ENCODE measurements at regions not wholly inside any gene's neighbourhood (a gene's known extent, or its start where the extent isn't known, plus 50 kb on each side); places are given as distances from the start of the nearest gene placed in this dataset.
A peak's percentile ranks its signal among the peaks of the same experiment; 100 is the strongest.

DNA sequence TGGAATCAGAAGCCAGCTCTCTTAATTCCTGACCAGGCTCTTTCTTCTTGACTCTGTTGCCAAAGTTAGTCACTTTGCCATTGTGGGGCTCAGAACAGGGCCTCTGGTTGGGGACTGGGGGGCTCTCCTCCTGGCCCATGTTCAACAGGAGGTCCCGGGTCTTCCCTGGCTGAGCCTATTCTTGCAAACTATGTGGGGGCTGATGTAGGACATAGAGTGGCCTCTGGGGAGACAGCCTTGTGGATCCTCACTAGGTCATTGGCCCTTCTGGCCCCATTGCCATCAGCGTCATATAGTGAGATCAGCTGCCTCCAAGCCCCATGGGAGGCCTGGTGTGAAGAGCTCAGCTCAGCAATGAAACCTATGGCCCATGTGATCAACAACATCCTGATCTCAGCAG lies 77.6 kb upstream of the LEP start:
- POLR2A ChIA-PET: no interaction called here
- no peak overlapping the region for H3K27ac ChIP-seq (ENCODE audit: insufficient read depth in 1 of 2, low read depth in 1 of 2, low read length in 2 of 2, poor library complexity in 1 of 2, severe bottlenecking in 2 of 2)
- H3K4me3 ChIP-seq (ENCODE audit: control insufficient read depth in 1 of 7, extremely low read depth in 1 of 7, insufficient read depth in 4 of 7, low read depth in 2 of 7, low read length in 6 of 7): no peak overlapping the region
- WGBS (ENCODE audit: insufficient coverage): 100% methylated on average over 2 of the region's 2 CpGs
- DNase-seq: no peak
- H3K27me3 ChIP-seq (replicated peaks in 2 of 5; ENCODE audit: control insufficient read depth in 4 of 5, insufficient read depth in 5 of 5, low read length in 4 of 5): peaks cover 4 to 86% (median 28%) of the 10 kb centered on the region in 5 experiments
- no peaks in the 10 kb centered on the region for H3K36me3 ChIP-seq (ENCODE audit: control insufficient read depth in 4 of 4, insufficient read depth in 4 of 4, low read length in 3 of 4)
- CTCF ChIA-PET: no interaction called here
- H3K9me3 ChIP-seq (ENCODE audit: control extremely low read depth in 1 of 5, control insufficient read depth in 4 of 5, insufficient read depth in 2 of 5, low read depth in 1 of 5, low read length in 4 of 5): no peaks in the 10 kb centered on the region
- H3K4me1 ChIP-seq (ENCODE audit: control extremely low read depth in 1 of 4, control insufficient read depth in 4 of 4, insufficient read depth in 4 of 4, low read length in 3 of 4): peaks cover 0 to 24% (median 22%) of the 10 kb centered on the region in 4 experiments

DNA sequence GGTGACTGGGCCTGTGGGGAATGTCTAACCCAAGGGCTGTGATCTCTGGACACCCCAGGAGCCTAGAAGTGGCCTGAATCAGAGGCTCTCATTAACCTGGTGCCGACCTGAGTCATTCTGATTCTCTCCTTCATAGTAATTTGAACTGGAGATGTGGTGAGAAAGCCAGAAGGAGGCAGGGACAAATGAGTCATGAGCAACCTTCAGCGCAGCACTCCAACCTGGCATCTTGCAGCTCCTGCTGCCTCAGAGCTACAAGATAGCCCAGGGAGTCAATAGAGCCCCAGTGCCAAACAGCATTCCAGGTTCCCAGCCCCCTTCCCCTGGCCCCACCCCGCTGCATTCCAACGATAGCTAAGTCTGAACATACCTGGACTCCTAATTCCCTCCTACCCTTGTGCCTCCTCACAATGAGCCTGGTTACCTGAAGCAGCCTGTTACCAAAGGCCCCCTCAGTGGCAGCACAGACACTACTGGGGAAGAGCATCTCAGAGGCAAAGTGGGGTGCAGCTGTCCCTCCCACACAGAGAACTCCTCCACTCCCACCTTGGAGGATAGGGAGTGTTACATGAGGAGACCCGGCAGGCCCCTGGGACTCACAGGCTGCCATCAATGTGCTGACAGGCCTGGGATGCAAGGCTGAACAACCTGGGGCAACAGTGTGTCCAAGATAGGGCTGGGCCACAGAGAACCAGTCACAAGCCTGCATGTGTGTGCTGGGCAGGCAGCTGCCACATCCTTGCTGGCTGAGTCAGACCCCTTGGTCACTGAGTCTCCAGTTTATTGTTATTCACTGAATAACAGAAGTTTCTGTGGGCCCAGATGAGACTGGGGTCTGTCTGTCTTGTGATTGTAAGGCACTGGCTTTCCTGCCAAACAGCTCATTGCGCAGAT lies 76.8 kb upstream of the LEP start:
- ChIA-PET POLR2A (no interaction called here), CTCF (interaction anchor here (1.4 to 1.5 kb wide), 2 partner anchors 27 to 29 kb away, joined by 4 to 5 read pairs; no protein-coding TSS in a partner anchor)
- H3K4me3 ChIP-seq (ENCODE audit: control insufficient read depth in 1 of 7, extremely low read depth in 1 of 7, insufficient read depth in 4 of 7, low read depth in 2 of 7, low read length in 6 of 7): no peak overlapping the region
- no peak for DNase-seq
- no peak overlapping the region for H3K27ac ChIP-seq (ENCODE audit: insufficient read depth in 1 of 2, low read depth in 1 of 2, low read length in 2 of 2, poor library complexity in 1 of 2, severe bottlenecking in 2 of 2)
- H3K9me3 ChIP-seq (ENCODE audit: control extremely low read depth in 1 of 5, control insufficient read depth in 4 of 5, insufficient read depth in 2 of 5, low read depth in 1 of 5, low read length in 4 of 5): no peaks in the 10 kb centered on the region
- H3K4me1 ChIP-seq (ENCODE audit: control extremely low read depth in 1 of 4, control insufficient read depth in 4 of 4, insufficient read depth in 4 of 4, low read length in 3 of 4): peaks cover 0 to 25% (median 23%) of the 10 kb centered on the region in 4 experiments
- peaks cover 4 to 92% (median 28%) of the 10 kb centered on the region in 5 experiments for H3K27me3 ChIP-seq (replicated peaks in 2 of 5; ENCODE audit: control insufficient read depth in 4 of 5, insufficient read depth in 5 of 5, low read length in 4 of 5)
- WGBS (ENCODE audit: insufficient coverage): 94% methylated on average over 4 of the region's 6 CpGs
- H3K36me3 ChIP-seq (ENCODE audit: control insufficient read depth in 4 of 4, insufficient read depth in 4 of 4, low read length in 3 of 4): no peaks in the 10 kb centered on the region

DNA sequence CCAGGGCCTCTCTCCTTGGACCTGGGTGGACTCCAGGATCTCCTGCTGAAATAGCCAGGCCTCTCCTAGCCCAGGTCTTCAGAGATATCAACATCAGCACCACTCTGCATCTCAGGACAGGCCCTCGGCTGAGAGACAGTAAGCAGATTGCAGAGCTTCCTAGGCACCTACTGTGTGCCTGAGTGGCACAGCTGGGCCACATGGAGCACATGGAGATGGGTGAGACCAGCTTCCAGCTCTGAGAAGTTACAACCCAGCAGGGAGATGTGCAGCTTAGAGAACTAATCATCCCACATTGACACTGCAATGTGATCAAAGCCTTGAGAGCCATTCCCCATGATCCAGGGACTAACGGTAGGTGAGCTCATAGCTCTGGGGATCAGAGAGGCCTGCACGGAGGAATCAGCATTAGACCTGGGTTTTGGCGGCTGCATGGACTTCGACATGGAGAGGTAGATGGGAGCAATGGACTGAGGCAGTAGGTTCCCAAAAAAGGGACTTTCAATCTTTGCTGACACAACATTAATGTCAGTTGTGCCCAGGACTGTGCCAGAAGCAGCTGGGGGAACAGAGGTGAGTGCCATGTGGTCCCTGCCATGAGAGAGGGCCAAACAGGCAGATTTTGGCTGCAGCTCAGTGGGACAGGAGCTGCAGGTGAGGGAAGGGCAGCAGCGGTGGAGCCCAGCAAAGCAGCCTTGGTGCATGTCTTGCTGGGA lies 76.0 kb upstream of the LEP start:
- DNase-seq: no peak
- peaks cover 9 to 96% (median 35%) of the 10 kb centered on the region in 5 experiments for H3K27me3 ChIP-seq (replicated peaks in 2 of 5; ENCODE audit: control insufficient read depth in 4 of 5, insufficient read depth in 5 of 5, low read length in 4 of 5)
- CTCF ChIA-PET: interaction anchor here (1.4 to 1.5 kb wide), 2 partner anchors 26 to 30 kb away, joined by 4 to 5 read pairs; no protein-coding TSS in a partner anchor
- H3K4me1 ChIP-seq (ENCODE audit: control extremely low read depth in 1 of 4, control insufficient read depth in 4 of 4, insufficient read depth in 4 of 4, low read length in 3 of 4): peaks cover 0 to 25% (median 23%) of the 10 kb centered on the region in 4 experiments
- no peak overlapping the region for H3K27ac ChIP-seq (ENCODE audit: insufficient read depth in 1 of 2, low read depth in 1 of 2, low read length in 2 of 2, poor library complexity in 1 of 2, severe bottlenecking in 2 of 2)
- no peaks in the 10 kb centered on the region for H3K36me3 ChIP-seq (ENCODE audit: control insufficient read depth in 4 of 4, insufficient read depth in 4 of 4, low read length in 3 of 4)
- POLR2A ChIA-PET: no interaction called here
- H3K4me3 ChIP-seq (ENCODE audit: control insufficient read depth in 1 of 7, extremely low read depth in 1 of 7, insufficient read depth in 4 of 7, low read depth in 2 of 7, low read length in 6 of 7): no peak overlapping the region
- no peaks in the 10 kb centered on the region for H3K9me3 ChIP-seq (ENCODE audit: control extremely low read depth in 1 of 5, control insufficient read depth in 4 of 5, insufficient read depth in 2 of 5, low read depth in 1 of 5, low read length in 4 of 5)
- 97% methylated on average over 6 of the region's 6 CpGs for WGBS (ENCODE audit: insufficient coverage)

DNA sequence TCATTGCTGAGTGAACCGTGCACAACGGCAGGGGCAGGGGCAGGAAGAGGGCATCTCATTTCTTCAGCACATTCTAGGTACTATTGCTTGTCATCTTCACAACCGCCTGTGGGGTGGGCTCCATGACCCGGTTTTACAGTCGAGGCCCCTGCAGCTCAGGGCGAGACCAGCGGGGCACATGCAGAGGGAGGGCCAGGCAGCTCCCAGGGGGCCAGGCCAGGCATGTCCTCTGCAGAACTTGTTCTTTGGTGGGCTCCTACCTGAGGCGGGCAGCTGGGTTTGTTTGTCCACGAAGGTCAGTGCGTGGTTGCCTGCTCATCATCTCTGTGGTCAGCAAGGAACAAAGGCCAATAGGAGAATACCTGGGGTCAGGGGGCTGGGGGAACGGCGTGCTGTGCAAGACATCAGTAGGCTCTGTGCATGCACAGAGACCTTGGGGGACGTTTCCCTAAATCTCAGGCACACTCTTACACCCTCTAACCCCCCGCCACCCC lies 75.1 kb upstream of the LEP start:
- DNase-seq: no peak
- CTCF ChIA-PET: interaction anchor here (0.6 to 1.5 kb wide), 2 partner anchors 31 to 164 kb away, joined by 3 to 4 read pairs; no protein-coding TSS in a partner anchor
- Histone ChIP-seq H3K27me3 (replicated peaks in 2 of 5; ENCODE audit: control insufficient read depth in 4 of 5, insufficient read depth in 5 of 5, low read length in 4 of 5) (peaks cover 7 to 96% (median 41%) of the 10 kb centered on the region in 5 experiments), H3K36me3 (ENCODE audit: control insufficient read depth in 4 of 4, insufficient read depth in 4 of 4, low read length in 3 of 4) (no peaks in the 10 kb centered on the region), H3K27ac (ENCODE audit: insufficient read depth in 1 of 2, low read depth in 1 of 2, low read length in 2 of 2, poor library complexity in 1 of 2, severe bottlenecking in 2 of 2) (no peak overlapping the region), H3K4me3 (ENCODE audit: control insufficient read depth in 1 of 7, extremely low read depth in 1 of 7, insufficient read depth in 4 of 7, low read depth in 2 of 7, low read length in 6 of 7) (peak overlapping the region in 1 of 7 experiments; percentile 55), H3K9me3 (ENCODE audit: control extremely low read depth in 1 of 5, control insufficient read depth in 4 of 5, insufficient read depth in 2 of 5, low read depth in 1 of 5, low read length in 4 of 5) (no peaks in the 10 kb centered on the region), H3K4me1 (ENCODE audit: control extremely low read depth in 1 of 4, control insufficient read depth in 4 of 4, insufficient read depth in 4 of 4, low read length in 3 of 4) (peaks cover 0 to 25% (median 23%) of the 10 kb centered on the region in 4 experiments)
- WGBS (ENCODE audit: insufficient coverage): 16% methylated on average over 11 of the region's 14 CpGs
- POLR2A ChIA-PET: no interaction called here

DNA sequence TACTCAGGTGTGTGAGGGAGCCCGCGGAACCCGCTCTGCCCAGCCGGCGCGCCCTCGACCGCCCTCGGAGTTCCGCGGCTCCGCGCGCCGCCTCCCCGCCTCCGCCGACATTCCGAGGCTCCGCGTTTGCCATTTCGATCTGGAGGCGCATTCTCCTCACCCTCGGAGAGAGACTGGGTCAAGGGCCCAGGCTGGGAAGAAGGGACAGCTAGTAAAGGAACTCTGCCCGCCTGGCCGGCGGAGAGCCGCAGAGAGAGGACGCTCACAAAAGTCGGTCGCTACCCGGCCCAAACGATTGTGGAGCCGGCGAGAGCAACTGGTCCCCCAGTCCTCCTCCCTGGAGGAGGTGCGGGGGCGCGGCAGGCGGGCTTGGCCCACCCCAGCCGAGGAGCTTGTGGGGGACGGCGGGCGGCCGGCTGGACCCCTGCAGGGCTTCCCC lies 74.5 kb upstream of the LEP start:
- Histone ChIP-seq H3K27me3 (replicated peaks in 2 of 5; ENCODE audit: control insufficient read depth in 4 of 5, insufficient read depth in 5 of 5, low read length in 4 of 5) (peaks cover 7 to 96% (median 39%) of the 10 kb centered on the region in 5 experiments), H3K36me3 (ENCODE audit: control insufficient read depth in 4 of 4, insufficient read depth in 4 of 4, low read length in 3 of 4) (no peaks in the 10 kb centered on the region), H3K4me1 (ENCODE audit: control extremely low read depth in 1 of 4, control insufficient read depth in 4 of 4, insufficient read depth in 4 of 4, low read length in 3 of 4) (peaks cover 0 to 25% (median 23%) of the 10 kb centered on the region in 4 experiments), H3K4me3 (ENCODE audit: control insufficient read depth in 1 of 7, extremely low read depth in 1 of 7, insufficient read depth in 4 of 7, low read depth in 2 of 7, low read length in 6 of 7) (peak overlapping the region in 6 of 7 experiments; percentile 38 to 72 (median 44)), H3K27ac (ENCODE audit: insufficient read depth in 1 of 2, low read depth in 1 of 2, low read length in 2 of 2, poor library complexity in 1 of 2, severe bottlenecking in 2 of 2) (no peak overlapping the region), H3K9me3 (ENCODE audit: control extremely low read depth in 1 of 5, control insufficient read depth in 4 of 5, insufficient read depth in 2 of 5, low read depth in 1 of 5, low read length in 4 of 5) (no peaks in the 10 kb centered on the region)
- ChIA-PET POLR2A (no interaction called here), CTCF (interaction anchor here (0.6 to 1.2 kb wide), 2 partner anchors 42 to 163 kb away, joined by 3 to 4 read pairs; no protein-coding TSS in a partner anchor)
- no peak for DNase-seq
- 1% methylated on average over 41 of the region's 44 CpGs for whole genome bisulfite sequencing (ENCODE audit: insufficient coverage)

DNA sequence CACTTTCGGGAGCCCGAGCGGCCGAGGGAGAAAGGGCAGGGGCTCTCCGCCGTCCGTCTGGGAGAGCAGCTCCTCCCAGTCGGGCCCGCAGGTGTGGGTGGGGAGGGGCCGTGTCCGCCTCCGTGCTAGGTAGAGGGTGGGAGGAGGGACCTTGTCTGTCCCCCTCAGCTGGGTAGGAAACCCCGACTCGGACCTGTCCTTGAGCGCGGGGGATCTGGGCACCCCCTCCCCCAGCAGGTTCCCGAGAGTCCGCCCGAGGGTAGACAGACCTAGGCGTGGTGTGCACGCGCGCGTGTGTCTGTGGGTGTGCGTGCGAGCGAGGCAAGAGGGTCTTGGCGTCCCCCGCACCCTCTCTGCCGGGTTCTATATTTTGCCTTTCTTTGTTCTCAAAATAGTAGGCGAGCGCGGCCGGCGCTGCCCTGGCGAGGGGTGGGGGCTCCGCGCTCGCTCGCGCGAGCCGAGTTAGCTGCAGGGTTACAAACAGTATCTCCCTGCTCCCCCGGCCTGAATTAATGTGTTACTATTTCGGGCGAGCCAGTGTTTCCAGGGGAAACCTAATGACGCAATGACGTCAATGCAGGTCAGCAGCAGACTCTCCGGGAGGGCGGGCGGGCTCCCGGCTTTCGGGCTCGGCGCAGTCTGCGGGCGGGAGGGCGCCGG lies 73.9 kb upstream of the LEP start:
- peak; percentile 44 to 65 (median 57) for DNase-seq
- H3K27ac ChIP-seq (ENCODE audit: insufficient read depth in 1 of 2, low read depth in 1 of 2, low read length in 2 of 2, poor library complexity in 1 of 2, severe bottlenecking in 2 of 2): no peak overlapping the region
- ChIA-PET CTCF (interaction anchor here (1.2 kb wide), 1 partner anchor 41 kb away, joined by 4 read pairs; no protein-coding TSS in a partner anchor), POLR2A (no interaction called here)
- H3K36me3 ChIP-seq (ENCODE audit: control insufficient read depth in 4 of 4, insufficient read depth in 4 of 4, low read length in 3 of 4): no peaks in the 10 kb centered on the region
- no peaks in the 10 kb centered on the region for H3K9me3 ChIP-seq (ENCODE audit: control extremely low read depth in 1 of 5, control insufficient read depth in 4 of 5, insufficient read depth in 2 of 5, low read depth in 1 of 5, low read length in 4 of 5)
- H3K27me3 ChIP-seq (replicated peaks in 2 of 5; ENCODE audit: control insufficient read depth in 4 of 5, insufficient read depth in 5 of 5, low read length in 4 of 5): peaks cover 7 to 95% (median 39%) of the 10 kb centered on the region in 5 experiments
- WGBS (ENCODE audit: insufficient coverage): 0% methylated on average over 45 of the region's 59 CpGs
- peaks cover 0 to 25% (median 23%) of the 10 kb centered on the region in 4 experiments for H3K4me1 ChIP-seq (ENCODE audit: control extremely low read depth in 1 of 4, control insufficient read depth in 4 of 4, insufficient read depth in 4 of 4, low read length in 3 of 4)
- H3K4me3 ChIP-seq (ENCODE audit: control insufficient read depth in 1 of 7, extremely low read depth in 1 of 7, insufficient read depth in 4 of 7, low read depth in 2 of 7, low read length in 6 of 7): peak overlapping the region; percentile 15 to 72 (median 47)
